HCT116 (cell line): ENCODE measurements at regions not wholly inside any gene's neighbourhood (a gene's known extent, or its start where the extent isn't known, plus 50 kb on each side); places are given as distances from the start of the nearest gene placed in this dataset.

ENCODE experiments used
- ATAC-seq: fragments of 200-7000 bp; cut with Tn5 transposase; 2 replicates; pipeline ENCODE4 v1.9.1; 2020; ENCODE audit warnings: mild to moderate bottlenecking, moderate library complexity
- BruUV-seq: library from RNA; stranded (reverse); fragments of 400-500 nt; replicated peaks from 2 replicates; lab custom pipeline; 2021; lab: Mats Ljungman, UMichigan
- CTCF ChIA-PET: fragments of 300-600 bp; sonication (Branson Sonifier 250); formaldehyde crosslinking; loops from one replicate; lab custom pipeline; 2021; ENCODE audit warnings: antibody characterized with exemption; lab: Charles Lee
- POLR2A ChIA-PET: fragments of 300-600, 350-600 bp; sonication (Branson Sonifier 250); formaldehyde crosslinking; loops from one replicate; lab custom pipeline; 2021; ENCODE audit warnings: antibody characterized with exemption; lab: Charles Lee
- RAD21 ChIA-PET, 2 experiments: fragments of 300-600 bp; sonication (Branson Sonifier 250); formaldehyde crosslinking; loops; one replicate each; lab custom pipeline; 2023; ENCODE audit warnings: low total read pairs in 2 of 2; ENCODE audit not compliant: uncharacterized antibody in 2 of 2, unreplicated experiment in 2 of 2, low non-redundant PET in 1 of 2; lab: Charles Lee
- DNase-seq: peaks from one replicate; pipeline ENCODE4 v3.0.0-alpha.2; 2010; ENCODE audit warnings: low read depth, low spot score
- H2AFZ ChIP-seq: fragments of 200-600 bp; shearing (Covaris generic), sonication (generic); 2 replicates; pipeline ENCODE4 v1.6.1; 2017; ENCODE audit warnings: low read depth, mixed run types, mixed read lengths, antibody characterized with exemption, low read length; ENCODE audit not compliant: poor library complexity, severe bottlenecking
- H3K27ac ChIP-seq: 2 replicates; pipeline ENCODE4 v1.5.1; 2012; ENCODE audit warnings: low read depth, low read length
- H3K27me3 ChIP-seq: fragments of 200-600 bp; sonication (generic); 2 replicates; pipeline ENCODE4 v1.6.1; 2016; ENCODE audit warnings: mixed run types, low read length, mixed read lengths; ENCODE audit not compliant: insufficient read depth
- H3K36me3 ChIP-seq, 2 experiments: fragments of 200-500 bp in 1 of 2; fragments of 200-600 bp in 1 of 2; sonication (Bioruptor generic) in 1 of 2; sonication (generic) in 1 of 2; 2 replicates each; pipeline versions ENCODE4 v1.5.1 to v1.6.1; 2014 to 2016; ENCODE audit warnings: low read length in 2 of 2, inconsistent platforms in 1 of 2, mixed read lengths in 1 of 2, mixed run types in 1 of 2; ENCODE audit not compliant: insufficient read depth in 2 of 2, control insufficient read depth in 1 of 2
- H3K4me1 ChIP-seq, 2 experiments: fragments of 200-600 bp in 1 of 2; sonication (generic) in 1 of 2; 2 replicates each; pipeline versions ENCODE4 v1.5.1 to v1.6.1; 2012 to 2017; ENCODE audit warnings: low read length in 2 of 2, inconsistent platforms in 1 of 2, mild to moderate bottlenecking in 1 of 2, mixed read lengths in 1 of 2, mixed run types in 1 of 2, moderate library complexity in 1 of 2; ENCODE audit not compliant: insufficient read depth in 2 of 2, control insufficient read depth in 1 of 2
- H3K4me2 ChIP-seq: fragments of 200-600 bp; sonication (generic); 2 replicates; pipeline ENCODE4 v1.6.1; 2017; ENCODE audit warnings: mixed run types, low read length, mixed read lengths
- H3K4me3 ChIP-seq, 2 experiments: fragments of 200-600 bp in 1 of 2; sonication (generic) in 1 of 2; replicated peaks in 1 of 2; 2 replicates each; pipeline ENCODE4 v1.5.1; 2011 to 2016; ENCODE audit warnings: low read length in 2 of 2, control low read depth in 1 of 2, low read depth in 1 of 2, mild to moderate bottlenecking in 1 of 2, mixed read lengths in 1 of 2, mixed run types in 1 of 2
- H3K79me2 ChIP-seq: fragments of 200-600 bp; sonication (generic); 2 replicates; pipeline ENCODE4 v1.6.1; 2017; ENCODE audit warnings: mild to moderate bottlenecking, mixed run types, low read length, moderate library complexity, mixed read lengths; ENCODE audit not compliant: insufficient read depth
- H3K9ac ChIP-seq: fragments of 200-600 bp; sonication (generic); 2 replicates; pipeline ENCODE4 v1.6.1; 2016; ENCODE audit warnings: low read length, mixed read lengths
- H3K9me2 ChIP-seq: fragments of 200-600 bp; sonication (generic), shearing (Covaris generic); 2 replicates; pipeline ENCODE4 v1.6.1; 2017; ENCODE audit warnings: mixed run types, mild to moderate bottlenecking, moderate library complexity; ENCODE audit not compliant: insufficient read depth
- H3K9me3 ChIP-seq, 2 experiments: fragments of 200-500 bp in 1 of 2; fragments of 200-600 bp in 1 of 2; sonication (Bioruptor generic) in 1 of 2; sonication (generic) in 1 of 2; 2 replicates each; pipeline ENCODE4 v1.6.1; 2014 to 2017; ENCODE audit warnings: low read length in 2 of 2, mixed read lengths in 2 of 2, inconsistent platforms in 1 of 2, low read depth in 1 of 2, mild to moderate bottlenecking in 1 of 2, mixed run types in 1 of 2, moderate library complexity in 1 of 2; ENCODE audit not compliant: control insufficient read depth in 1 of 2, insufficient read depth in 1 of 2
- H4K20me1 ChIP-seq: fragments of 200-600 bp; sonication (generic), shearing (Covaris generic); 2 replicates; pipeline ENCODE4 v1.6.1; 2017; ENCODE audit warnings: mixed run types, mild to moderate bottlenecking, moderate library complexity; ENCODE audit not compliant: insufficient read depth
- CBX3 ChIP-seq: IDR thresholded peaks from 2 replicates; pipeline ENCODE4 v1.6.1; 2012; ENCODE audit warnings: low read depth
- EGR1 ChIP-seq: IDR thresholded peaks from 2 replicates; pipeline ENCODE4 v1.6.1; 2012; ENCODE audit warnings: low read depth
- ELF1 ChIP-seq: IDR thresholded peaks from 2 replicates; pipeline ENCODE4 v1.6.1; 2012; ENCODE audit warnings: low read depth, borderline replicate concordance
- FOSL1 ChIP-seq: IDR thresholded peaks from 2 replicates; pipeline ENCODE4 v1.6.1; 2012; ENCODE audit warnings: low read depth
- JUND ChIP-seq: IDR thresholded peaks from 2 replicates; pipeline ENCODE4 v1.6.1; 2012
- POLR2A ChIP-seq: IDR thresholded peaks from 2 replicates; pipeline ENCODE4 v1.7.0; 2011; ENCODE audit warnings: borderline replicate concordance; ENCODE audit not compliant: insufficient read depth, insufficient read length; ENCODE audit errors: extremely low read depth
- POLR2AphosphoS5 ChIP-seq: IDR thresholded peaks from 2 replicates; pipeline ENCODE4 v1.6.1; 2011; ENCODE audit warnings: mild to moderate bottlenecking, low read depth, low read length, moderate library complexity
- RAD21 ChIP-seq: IDR thresholded peaks from 2 replicates; pipeline ENCODE4 v1.6.1; 2012; ENCODE audit warnings: low read depth, mild to moderate bottlenecking
- SIN3A ChIP-seq: IDR thresholded peaks from 2 replicates; pipeline ENCODE4 v1.6.1; 2012; ENCODE audit warnings: low read depth
- SRF ChIP-seq: IDR thresholded peaks from 2 replicates; pipeline ENCODE4 v1.6.1; 2012; ENCODE audit warnings: low read depth
- ZFX ChIP-seq: fragments of 450-650 bp; IDR thresholded peaks from 2 replicates; pipeline ENCODE4 v1.6.1; 2017
- intact Hi-C: fragments of 100-400 bp; cut with micrococcal nuclease; formaldehyde crosslinking; loops from 2 replicates; pipeline ENCODE4 v1.10.0; 2022
- TF ChIP-seq, protein P1 (sequence below): IDR thresholded peaks from 2 replicates; pipeline ENCODE4 v1.6.1; 2012
- TF ChIP-seq, protein P2 (sequence below), 3 experiments: fragments of 200-600 bp in 1 of 3; sonication (generic) in 1 of 3; IDR thresholded peaks in 2 of 3; conservative IDR thresholded peaks in 1 of 3; 2 replicates each; pipeline ENCODE4 v1.5.1; 2012 to 2017; ENCODE audit warnings: low read depth in 2 of 3, low read length in 2 of 3, antibody characterized with exemption in 1 of 3, borderline replicate concordance in 1 of 3, control low read depth in 1 of 3, mild to moderate bottlenecking in 1 of 3, mixed read lengths in 1 of 3, mixed run types in 1 of 3, moderate library complexity in 1 of 3; ENCODE audit not compliant: insufficient read depth in 1 of 3
- TF ChIP-seq, protein P3 (sequence below): IDR thresholded peaks from 2 replicates; pipeline ENCODE4 v1.6.1; 2012

DNA sequence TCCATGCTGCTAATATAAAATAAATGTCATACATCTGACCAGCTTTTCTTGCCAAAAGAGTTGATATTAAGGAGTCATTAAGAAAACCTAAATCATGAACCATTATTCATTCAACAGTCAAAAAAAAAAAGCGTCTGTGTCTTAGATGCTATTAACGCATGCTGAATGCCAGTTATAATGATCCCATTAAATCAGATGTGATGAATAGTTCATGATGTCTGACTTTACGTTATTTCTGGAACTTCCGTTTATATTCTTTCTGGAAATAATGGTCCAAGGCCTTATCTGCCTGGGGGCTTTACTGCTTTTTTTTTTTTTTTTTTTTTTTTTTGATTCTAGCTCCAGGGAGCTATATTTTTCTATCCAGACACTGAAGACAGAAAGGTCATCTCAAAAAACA is 877.1 kb downstream of the HACE1 start:
- RAD21 ChIA-PET = no interaction called here
- no peaks in the 10 kb centered on the region for H3K4me1 ChIP-seq
- intact Hi-C loops = no loop called here
- no peak for ATAC-seq
- H3K9me3 ChIP-seq = no peaks in the 10 kb centered on the region
- no peak overlapping the region for H3K9ac ChIP-seq
- no peaks in the 10 kb centered on the region for H3K9me2 ChIP-seq
- no peak overlapping the region for H3K4me3 ChIP-seq
- no peaks in the 10 kb centered on the region for H4K20me1 ChIP-seq
- no peak for TF ChIP-seq SIN3A
- no peak for TF ChIP-seq JUND
- TF ChIP-seq RAD21 = no peak
- no peak for TF ChIP-seq ZFX
- no peak for TF ChIP-seq FOSL1
- TF ChIP-seq, protein P1, sequence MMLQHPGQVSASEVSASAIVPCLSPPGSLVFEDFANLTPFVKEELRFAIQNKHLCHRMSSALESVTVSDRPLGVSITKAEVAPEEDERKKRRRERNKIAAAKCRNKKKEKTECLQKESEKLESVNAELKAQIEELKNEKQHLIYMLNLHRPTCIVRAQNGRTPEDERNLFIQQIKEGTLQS = no peak
- no peak for TF ChIP-seq EGR1
- TF ChIP-seq POLR2AphosphoS5 = no peak
- TF ChIP-seq, protein P2, sequence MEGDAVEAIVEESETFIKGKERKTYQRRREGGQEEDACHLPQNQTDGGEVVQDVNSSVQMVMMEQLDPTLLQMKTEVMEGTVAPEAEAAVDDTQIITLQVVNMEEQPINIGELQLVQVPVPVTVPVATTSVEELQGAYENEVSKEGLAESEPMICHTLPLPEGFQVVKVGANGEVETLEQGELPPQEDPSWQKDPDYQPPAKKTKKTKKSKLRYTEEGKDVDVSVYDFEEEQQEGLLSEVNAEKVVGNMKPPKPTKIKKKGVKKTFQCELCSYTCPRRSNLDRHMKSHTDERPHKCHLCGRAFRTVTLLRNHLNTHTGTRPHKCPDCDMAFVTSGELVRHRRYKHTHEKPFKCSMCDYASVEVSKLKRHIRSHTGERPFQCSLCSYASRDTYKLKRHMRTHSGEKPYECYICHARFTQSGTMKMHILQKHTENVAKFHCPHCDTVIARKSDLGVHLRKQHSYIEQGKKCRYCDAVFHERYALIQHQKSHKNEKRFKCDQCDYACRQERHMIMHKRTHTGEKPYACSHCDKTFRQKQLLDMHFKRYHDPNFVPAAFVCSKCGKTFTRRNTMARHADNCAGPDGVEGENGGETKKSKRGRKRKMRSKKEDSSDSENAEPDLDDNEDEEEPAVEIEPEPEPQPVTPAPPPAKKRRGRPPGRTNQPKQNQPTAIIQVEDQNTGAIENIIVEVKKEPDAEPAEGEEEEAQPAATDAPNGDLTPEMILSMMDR (IDR thresholded peaks at IDR 0.05 in 2 of 3, conservative IDR thresholded peaks at IDR 0.05 in 1 of 3; ENCODE audit: borderline replicate concordance in 1 of 3, insufficient read depth in 1 of 3, low read depth in 2 of 3, low read length in 2 of 3) = no peak
- no peak for TF ChIP-seq SRF
- TF ChIP-seq CBX3 = no peak
- TF ChIP-seq POLR2A = no peak
- TF ChIP-seq, protein P3, sequence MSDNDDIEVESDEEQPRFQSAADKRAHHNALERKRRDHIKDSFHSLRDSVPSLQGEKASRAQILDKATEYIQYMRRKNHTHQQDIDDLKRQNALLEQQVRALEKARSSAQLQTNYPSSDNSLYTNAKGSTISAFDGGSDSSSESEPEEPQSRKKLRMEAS = no peak
- no peak for TF ChIP-seq ELF1
- TF ChIP-seq, all 23 proteins: peak for 0
- no peaks in the 10 kb centered on the region for H3K79me2 ChIP-seq
- no peak overlapping the region for H3K27ac ChIP-seq
- no TSS peak for BruUV-seq
- POLR2A ChIA-PET = no interaction called here
- H3K27me3 ChIP-seq = no peaks in the 10 kb centered on the region
- no peak for DNase-seq
- H3K4me2 ChIP-seq = no peak overlapping the region
- CTCF ChIA-PET = no interaction called here
- H2AFZ ChIP-seq = no peak overlapping the region
- H3K36me3 ChIP-seq = no peaks in the 10 kb centered on the region
